NCI-H82 treated with DMSO at 0.1 percent for 48 hours (cell line): ENCODE measurements at regions not wholly inside any gene's neighbourhood (a gene's known extent, or its start where the extent isn't known, plus 50 kb on each side); places are given as distances from the start of the nearest gene placed in this dataset.

Experiments
- DNase-seq: peaks from one replicate; lab custom pipeline; 2025; ENCODE audit not compliant: unreplicated experiment; lab: John Stamatoyannopoulos, UW

GRCh38 chr14:101495827-101496775, 65.2 kb upstream of the DIO3 start:
- DNase-seq: no peak

DNA sequence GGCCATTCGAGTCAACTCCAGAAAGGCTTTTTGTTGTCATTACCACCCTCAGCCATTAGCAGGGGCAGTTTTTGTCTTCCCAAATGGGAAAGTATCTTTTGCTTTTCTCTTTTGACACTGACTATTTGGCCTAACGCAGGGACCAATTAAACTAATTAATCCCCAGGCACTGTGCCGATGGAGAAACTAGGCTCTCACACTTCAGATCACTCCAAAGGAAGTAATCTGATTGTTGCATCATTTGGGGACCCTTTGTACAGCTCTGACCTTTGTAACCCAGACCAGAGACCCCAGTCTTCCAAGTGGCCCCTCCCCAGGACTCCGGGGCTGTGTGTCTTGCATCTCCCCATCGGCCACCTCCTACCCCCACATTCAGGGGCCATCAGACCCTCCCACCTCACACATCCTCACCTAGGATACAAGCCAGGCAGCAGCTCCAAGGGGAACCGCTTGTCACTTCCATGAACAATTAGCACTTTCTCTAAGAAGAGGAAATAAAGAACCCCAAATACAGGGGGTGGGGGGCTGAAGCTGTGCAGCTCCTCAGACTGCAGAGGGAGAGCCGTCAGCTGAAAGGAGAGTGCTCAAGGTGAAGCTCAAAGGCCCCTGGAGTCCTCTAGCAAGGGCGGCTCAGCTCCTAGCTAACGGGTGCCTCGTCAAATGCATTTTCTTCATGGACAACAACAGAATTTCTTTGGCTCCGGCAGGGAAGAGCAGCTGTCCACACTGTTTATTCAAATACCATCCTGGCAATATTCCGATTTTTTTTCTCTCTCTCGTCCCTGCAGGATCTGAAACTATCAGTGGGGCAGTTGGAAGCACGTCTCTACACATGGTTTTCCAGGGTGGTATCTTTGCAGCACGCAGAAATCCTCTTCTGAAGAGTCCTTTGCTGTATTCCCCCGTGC, 64.3 kb upstream of the DIO3 start:
- DNase-seq: no peak

GRCh38 chr14:101497684-101498525, 63.4 kb upstream of the DIO3 start:
- no peak for DNase-seq

GRCh38 chr14:101498526-101498860, 62.8 kb upstream of the DIO3 start:
- DNase-seq: no peak

GRCh38 chr14:101499080-101499479, 62.2 kb upstream of the DIO3 start:
- DNase-seq: no peak

DNA sequence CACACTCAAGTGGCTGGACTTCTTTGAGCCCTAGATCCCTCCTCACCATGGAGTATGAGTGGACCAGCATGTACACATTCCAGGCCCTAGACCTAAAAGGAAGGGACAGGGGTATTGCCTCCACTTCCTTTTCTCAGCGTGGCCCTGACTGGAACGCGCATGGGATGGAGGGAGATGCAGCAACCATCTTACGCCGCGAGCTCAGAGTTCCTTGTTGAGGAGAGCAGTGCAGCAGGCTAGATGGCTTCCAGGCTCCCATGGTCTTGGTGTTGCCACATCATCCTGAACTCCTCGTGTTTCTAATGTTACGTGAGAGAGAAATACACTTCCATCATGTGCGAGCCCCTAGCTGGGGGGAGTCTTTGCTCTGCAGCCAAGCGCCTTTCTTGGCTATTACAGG, 61.8 kb upstream of the DIO3 start:
- DNase-seq: no peak

DNA sequence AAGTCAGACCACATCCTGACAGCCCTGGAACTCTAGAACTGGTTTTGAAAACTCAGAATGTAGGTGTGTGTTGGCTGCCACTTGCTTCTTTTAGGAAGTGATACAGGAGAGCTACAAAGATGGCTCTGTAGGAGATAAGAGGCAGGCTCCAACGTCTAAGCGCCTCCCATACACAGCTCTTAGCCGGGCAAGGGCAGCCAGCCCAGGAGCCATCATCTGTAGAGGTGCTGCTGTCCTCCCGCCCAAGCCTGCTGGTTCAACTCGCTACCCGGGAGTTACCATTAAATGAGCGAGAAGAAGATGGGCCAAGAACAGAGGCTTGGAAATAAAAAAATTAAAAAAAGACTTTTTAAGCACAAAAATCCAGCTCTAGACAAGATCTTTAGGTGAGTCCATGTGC, 61.2 kb upstream of the DIO3 start:
- DNase-seq: no peak

DNA sequence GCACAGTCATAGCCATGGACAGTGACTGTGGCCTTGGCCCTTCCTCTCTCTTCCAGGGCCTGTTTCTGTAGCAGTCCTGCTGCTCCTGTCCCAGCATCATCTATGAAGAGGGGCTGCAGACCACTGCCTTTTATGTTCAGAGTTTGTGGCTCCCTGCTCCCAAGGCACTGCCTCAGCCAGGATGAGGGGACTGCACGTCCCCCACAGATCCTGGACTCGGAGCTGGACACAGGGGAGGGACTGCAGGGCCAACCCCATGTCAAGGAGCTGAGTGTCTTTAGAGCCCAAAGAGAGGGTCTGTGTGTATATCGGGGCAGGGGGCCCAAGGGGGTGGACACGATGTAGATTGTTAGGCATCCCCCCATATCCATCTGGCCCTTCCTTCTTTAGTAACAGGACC, 60.6 kb upstream of the DIO3 start:
- DNase-seq: no peak

- no peak for DNase-seq
These were observed 60.0 kb upstream of the DIO3 start for GRCh38 chr14:101501341-101501740.

- DNase-seq: no peak
These were observed 59.3 kb upstream of the DIO3 start for GRCh38 chr14:101501858-101502615.

DNA sequence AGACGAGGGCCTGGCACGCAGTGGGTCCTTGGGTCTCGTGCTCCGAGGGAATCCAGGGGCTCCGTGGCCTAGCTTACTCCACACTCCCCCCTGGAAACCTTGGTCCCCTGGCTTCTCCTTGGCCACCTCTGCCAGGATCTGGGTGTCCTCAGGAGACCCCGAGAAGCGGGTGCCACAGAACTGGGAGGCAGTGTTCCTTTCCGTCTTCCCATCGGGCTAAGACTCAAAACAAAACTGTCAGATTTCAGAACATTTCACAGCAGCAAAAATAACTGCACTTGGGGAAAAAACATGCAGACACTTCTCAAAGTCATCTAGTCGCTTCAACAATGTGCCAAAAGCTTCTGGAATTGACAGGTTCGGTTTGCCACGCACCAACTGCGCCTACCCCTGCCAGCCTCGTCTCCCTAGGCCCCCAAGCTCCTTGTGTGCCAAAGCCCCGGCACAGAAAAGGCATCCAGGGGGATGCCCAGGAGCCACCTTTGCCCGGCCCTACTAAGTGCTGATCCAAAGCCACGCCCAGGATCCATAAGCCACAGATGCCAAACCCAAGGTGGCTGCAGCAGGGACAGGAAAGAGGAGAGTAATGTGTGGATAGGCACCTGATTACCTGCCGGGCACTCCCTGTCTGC, 58.4 kb upstream of the DIO3 start:
- no peak for DNase-seq

GRCh38 chr14:101503431-101504095, 57.7 kb upstream of the DIO3 start:
- DNase-seq: no peak

DNA sequence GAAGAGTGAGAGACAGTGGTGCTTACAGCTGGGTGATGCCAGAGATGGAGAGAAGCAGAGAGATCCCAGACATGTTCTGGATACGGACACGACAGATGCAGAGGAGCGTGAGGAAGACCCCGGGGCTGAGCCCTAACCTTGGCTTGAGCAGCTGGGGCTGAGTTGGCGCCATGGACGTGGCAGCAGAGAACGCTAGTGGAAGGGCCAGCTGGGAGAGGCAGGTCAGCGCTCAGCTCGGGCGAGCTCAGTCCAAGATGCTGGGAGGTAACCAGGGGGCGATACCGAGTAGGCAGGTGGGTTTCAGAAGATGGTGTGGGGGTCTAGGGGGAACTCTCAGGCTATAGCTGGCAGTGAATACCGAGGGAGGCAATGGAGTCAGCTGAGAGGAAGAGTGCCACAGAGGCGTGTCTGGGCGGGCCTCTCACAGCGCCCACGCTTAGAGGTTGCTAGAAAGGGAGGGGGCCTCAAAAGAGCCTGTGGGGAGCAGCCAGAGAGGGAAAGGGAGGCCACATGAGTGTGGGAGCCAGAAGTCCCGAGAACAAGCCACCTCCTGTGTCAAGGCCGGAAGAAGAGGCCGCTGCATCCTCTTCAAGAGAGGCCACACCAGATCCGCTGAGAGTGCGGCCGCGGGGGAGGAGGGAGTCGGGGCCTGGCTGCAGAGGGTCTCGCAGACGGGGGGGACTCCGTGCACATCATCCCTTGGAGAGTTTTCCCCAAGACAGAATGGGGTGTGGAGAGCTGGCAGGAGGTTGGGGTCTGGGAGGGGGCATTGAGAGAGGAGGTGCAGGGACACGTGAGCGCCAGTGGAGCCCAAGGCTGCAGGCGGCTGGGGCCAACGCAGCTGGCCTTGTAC, 57.0 kb upstream of the DIO3 start:
- no peak for DNase-seq

DNA sequence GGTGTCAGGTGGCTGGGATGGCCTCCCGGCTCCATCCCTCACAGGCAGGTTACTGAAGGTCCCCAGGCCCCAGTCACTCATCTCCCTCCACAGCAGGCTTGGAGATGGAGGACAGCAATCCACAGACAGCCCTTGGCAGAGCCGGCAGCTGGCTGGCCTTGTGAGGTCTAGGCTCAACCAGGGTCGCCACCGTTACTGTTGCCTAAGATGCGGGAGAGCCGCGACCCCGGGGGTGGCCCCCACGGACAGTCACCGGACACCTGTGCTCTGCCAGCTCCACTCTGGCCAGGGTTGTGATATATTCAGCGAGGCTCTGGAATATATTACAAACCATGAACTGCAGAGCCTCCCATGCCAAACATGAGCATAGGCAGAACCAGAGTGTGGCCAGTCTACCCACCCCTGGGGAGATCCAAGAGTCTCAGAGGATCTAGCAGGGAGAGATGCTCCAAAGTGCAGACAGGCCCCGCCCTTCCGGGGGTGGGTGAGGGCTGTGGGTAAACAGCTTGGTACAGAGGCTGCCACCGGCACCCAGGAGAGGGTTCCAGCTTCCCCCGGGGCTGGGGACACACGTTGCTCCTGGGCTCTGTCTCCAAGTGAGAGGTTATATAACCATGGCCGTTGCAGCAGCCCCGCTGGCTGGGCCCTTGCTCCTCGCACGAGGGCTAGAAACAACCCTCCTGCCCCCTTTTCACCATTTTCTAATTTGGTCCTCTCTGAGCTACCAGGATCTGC, 55.9 kb upstream of the DIO3 start:
- DNase-seq: no peak

DNA sequence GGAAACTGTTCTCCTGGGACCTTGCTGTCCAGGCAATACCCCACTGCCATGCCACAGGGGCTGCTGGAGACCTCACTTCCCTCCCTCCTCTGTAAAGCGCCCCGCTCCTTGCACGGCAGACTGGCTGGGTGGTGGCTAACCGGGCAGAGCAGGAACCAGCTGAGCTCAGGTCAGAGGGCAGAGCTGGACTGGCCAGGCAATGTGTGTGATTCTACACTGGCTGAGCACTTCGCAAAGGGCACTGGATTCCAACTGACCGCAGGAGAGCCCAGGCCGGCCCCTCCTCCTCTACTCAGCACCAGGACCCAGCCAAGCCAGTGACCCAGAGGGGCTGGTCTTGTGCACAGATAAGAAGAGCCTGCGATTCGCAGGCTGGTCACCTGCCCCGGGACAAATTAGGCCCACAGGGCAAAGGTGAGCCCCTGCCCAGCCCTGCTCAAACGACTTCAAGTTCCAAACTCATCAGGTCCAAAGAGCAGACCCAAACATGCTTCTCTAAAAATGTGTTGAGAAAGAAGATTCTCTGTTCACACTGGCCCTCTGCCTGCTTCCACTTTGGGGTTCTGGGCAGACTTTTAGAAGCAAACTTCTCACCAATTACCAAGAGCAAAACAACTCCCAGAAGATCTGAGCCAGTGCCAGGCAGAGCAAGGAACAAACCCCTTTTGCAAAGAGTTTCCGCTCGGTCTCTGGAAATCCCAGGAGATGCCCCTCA, 54.9 kb upstream of the DIO3 start:
- no peak for DNase-seq

GRCh38 chr14:101506926-101507835, 54.1 kb upstream of the DIO3 start:
- no peak for DNase-seq
